H1 (cell line): ENCODE measurements at regions not wholly inside any gene's neighbourhood (a gene's known extent, or its start where the extent isn't known, plus 50 kb on each side); places are given as distances from the start of the nearest gene placed in this dataset.

Experiments used
- CEBPB ChIP-seq: IDR thresholded peaks from 2 replicates; pipeline ENCODE4 v1.6.1; 2012; ENCODE audit warnings: low read depth, low read length
- EZH2 ChIP-seq: fragments of 200-600 bp; sonication (generic); IDR thresholded peaks from 2 replicates; pipeline ENCODE4 v1.7.1; 2012; ENCODE audit warnings: low read depth, mild to moderate bottlenecking, moderate library complexity, low read length, inconsistent platforms; ENCODE audit not compliant: severe bottlenecking
- FOSL1 ChIP-seq: IDR thresholded peaks from 2 replicates; pipeline ENCODE4 v1.6.1; 2011; ENCODE audit warnings: mild to moderate bottlenecking, low read depth, low read length, moderate library complexity; ENCODE audit not compliant: insufficient read depth
- NRF1 ChIP-seq: IDR thresholded peaks from 2 replicates; pipeline ENCODE4 v1.6.1; 2011; ENCODE audit warnings: mild to moderate bottlenecking, low read depth, low read length, improper control_type of control experiment
- POLR2AphosphoS5 ChIP-seq: IDR thresholded peaks from 2 replicates; pipeline ENCODE4 v1.6.1; 2011; ENCODE audit warnings: low read depth, low read length
- RBBP5 ChIP-seq: IDR thresholded peaks from 2 replicates; pipeline ENCODE4 v1.7.1; 2012; ENCODE audit warnings: low read depth, mild to moderate bottlenecking, inconsistent platforms, low read length, moderate library complexity, borderline replicate concordance
- RNF2 ChIP-seq: fragments of 200-900, 300-1000 bp; sonication (generic); IDR thresholded peaks from 2 replicates; pipeline ENCODE4 v1.7.1; 2016; ENCODE audit warnings: borderline replicate concordance, low read depth, mild to moderate bottlenecking, antibody characterized with exemption, low read length; ENCODE audit not compliant: poor library complexity, severe bottlenecking; ENCODE audit errors: missing control alignments
- SIRT6 ChIP-seq: IDR thresholded peaks from one replicate; pipeline ENCODE4 v1.7.1; 2012; ENCODE audit warnings: low read length, inconsistent platforms
- SP2 ChIP-seq: IDR thresholded peaks from 2 replicates; pipeline ENCODE4 v1.6.1; 2012; ENCODE audit warnings: mild to moderate bottlenecking, low read length, inconsistent platforms
- TEAD4 ChIP-seq: IDR thresholded peaks from 2 replicates; pipeline ENCODE4 v1.6.1; 2012; ENCODE audit warnings: low read depth, low read length, inconsistent platforms, mixed read lengths
- TF ChIP-seq, protein P1 (sequence below): fragments of 300-600 bp; sonication (generic); IDR thresholded peaks from 2 replicates; pipeline ENCODE4 v1.7.1; 2012; ENCODE audit warnings: low read length, moderate library complexity, mild to moderate bottlenecking, inconsistent platforms; ENCODE audit not compliant: insufficient replicate concordance

- TF ChIP-seq, protein P1, sequence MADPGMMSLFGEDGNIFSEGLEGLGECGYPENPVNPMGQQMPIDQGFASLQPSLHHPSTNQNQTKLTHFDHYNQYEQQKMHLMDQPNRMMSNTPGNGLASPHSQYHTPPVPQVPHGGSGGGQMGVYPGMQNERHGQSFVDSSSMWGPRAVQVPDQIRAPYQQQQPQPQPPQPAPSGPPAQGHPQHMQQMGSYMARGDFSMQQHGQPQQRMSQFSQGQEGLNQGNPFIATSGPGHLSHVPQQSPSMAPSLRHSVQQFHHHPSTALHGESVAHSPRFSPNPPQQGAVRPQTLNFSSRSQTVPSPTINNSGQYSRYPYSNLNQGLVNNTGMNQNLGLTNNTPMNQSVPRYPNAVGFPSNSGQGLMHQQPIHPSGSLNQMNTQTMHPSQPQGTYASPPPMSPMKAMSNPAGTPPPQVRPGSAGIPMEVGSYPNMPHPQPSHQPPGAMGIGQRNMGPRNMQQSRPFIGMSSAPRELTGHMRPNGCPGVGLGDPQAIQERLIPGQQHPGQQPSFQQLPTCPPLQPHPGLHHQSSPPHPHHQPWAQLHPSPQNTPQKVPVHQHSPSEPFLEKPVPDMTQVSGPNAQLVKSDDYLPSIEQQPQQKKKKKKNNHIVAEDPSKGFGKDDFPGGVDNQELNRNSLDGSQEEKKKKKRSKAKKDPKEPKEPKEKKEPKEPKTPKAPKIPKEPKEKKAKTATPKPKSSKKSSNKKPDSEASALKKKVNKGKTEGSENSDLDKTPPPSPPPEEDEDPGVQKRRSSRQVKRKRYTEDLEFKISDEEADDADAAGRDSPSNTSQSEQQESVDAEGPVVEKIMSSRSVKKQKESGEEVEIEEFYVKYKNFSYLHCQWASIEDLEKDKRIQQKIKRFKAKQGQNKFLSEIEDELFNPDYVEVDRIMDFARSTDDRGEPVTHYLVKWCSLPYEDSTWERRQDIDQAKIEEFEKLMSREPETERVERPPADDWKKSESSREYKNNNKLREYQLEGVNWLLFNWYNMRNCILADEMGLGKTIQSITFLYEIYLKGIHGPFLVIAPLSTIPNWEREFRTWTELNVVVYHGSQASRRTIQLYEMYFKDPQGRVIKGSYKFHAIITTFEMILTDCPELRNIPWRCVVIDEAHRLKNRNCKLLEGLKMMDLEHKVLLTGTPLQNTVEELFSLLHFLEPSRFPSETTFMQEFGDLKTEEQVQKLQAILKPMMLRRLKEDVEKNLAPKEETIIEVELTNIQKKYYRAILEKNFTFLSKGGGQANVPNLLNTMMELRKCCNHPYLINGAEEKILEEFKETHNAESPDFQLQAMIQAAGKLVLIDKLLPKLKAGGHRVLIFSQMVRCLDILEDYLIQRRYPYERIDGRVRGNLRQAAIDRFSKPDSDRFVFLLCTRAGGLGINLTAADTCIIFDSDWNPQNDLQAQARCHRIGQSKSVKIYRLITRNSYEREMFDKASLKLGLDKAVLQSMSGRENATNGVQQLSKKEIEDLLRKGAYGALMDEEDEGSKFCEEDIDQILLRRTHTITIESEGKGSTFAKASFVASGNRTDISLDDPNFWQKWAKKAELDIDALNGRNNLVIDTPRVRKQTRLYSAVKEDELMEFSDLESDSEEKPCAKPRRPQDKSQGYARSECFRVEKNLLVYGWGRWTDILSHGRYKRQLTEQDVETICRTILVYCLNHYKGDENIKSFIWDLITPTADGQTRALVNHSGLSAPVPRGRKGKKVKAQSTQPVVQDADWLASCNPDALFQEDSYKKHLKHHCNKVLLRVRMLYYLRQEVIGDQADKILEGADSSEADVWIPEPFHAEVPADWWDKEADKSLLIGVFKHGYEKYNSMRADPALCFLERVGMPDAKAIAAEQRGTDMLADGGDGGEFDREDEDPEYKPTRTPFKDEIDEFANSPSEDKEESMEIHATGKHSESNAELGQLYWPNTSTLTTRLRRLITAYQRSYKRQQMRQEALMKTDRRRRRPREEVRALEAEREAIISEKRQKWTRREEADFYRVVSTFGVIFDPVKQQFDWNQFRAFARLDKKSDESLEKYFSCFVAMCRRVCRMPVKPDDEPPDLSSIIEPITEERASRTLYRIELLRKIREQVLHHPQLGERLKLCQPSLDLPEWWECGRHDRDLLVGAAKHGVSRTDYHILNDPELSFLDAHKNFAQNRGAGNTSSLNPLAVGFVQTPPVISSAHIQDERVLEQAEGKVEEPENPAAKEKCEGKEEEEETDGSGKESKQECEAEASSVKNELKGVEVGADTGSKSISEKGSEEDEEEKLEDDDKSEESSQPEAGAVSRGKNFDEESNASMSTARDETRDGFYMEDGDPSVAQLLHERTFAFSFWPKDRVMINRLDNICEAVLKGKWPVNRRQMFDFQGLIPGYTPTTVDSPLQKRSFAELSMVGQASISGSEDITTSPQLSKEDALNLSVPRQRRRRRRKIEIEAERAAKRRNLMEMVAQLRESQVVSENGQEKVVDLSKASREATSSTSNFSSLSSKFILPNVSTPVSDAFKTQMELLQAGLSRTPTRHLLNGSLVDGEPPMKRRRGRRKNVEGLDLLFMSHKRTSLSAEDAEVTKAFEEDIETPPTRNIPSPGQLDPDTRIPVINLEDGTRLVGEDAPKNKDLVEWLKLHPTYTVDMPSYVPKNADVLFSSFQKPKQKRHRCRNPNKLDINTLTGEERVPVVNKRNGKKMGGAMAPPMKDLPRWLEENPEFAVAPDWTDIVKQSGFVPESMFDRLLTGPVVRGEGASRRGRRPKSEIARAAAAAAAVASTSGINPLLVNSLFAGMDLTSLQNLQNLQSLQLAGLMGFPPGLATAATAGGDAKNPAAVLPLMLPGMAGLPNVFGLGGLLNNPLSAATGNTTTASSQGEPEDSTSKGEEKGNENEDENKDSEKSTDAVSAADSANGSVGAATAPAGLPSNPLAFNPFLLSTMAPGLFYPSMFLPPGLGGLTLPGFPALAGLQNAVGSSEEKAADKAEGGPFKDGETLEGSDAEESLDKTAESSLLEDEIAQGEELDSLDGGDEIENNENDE, result no peak
- TF ChIP-seq POLR2AphosphoS5, result no peak
- no peak for TF ChIP-seq CEBPB
- TF ChIP-seq TEAD4, result no peak
- TF ChIP-seq RNF2, result no peak
- no peak for TF ChIP-seq FOSL1
- TF ChIP-seq RBBP5, result no peak
- TF ChIP-seq SIRT6, result no peak
- no peak for TF ChIP-seq EZH2
- no peak for TF ChIP-seq SP2
- no peak for TF ChIP-seq NRF1
Measured at GRCh38 chr18:2351126-2351850, 220.0 kb downstream of the METTL4 start (continued).
